GM10248 (cell line): ENCODE measurements at regions not wholly inside any gene's neighbourhood (a gene's known extent, or its start where the extent isn't known, plus 50 kb on each side); places are given as distances from the start of the nearest gene placed in this dataset.

Source experiments
- CTCF ChIA-PET: fragments of 300-600 bp; sonication (Branson Sonifier 250); formaldehyde crosslinking; extraction: SDS; loops from one replicate; lab custom pipeline; 2021; ENCODE audit warnings: antibody characterized with exemption; lab: Yijun Ruan, JAX
- POLR2A ChIA-PET: fragments of 350-650 bp; sonication (Branson Sonifier 250); formaldehyde crosslinking; extraction: SDS; loops from one replicate; lab custom pipeline; 2020; ENCODE audit warnings: antibody characterized with exemption; lab: Yijun Ruan, JAX
- DNase-seq: peaks from one replicate; pipeline ENCODE4 v3.0.0; 2012; ENCODE audit errors: extremely low spot score
- CTCF ChIP-seq: IDR thresholded peaks from 2 replicates; pipeline ENCODE4 v1.5.1; 2012; ENCODE audit warnings: mild to moderate bottlenecking, low read depth; ENCODE audit errors: extremely low read depth, missing control alignments, control extremely low read depth

GRCh38 chr11:70500076-70500847 is 101.9 kb downstream of the CTTN start:
- no peak for DNase-seq
- ChIA-PET POLR2A (no interaction called here), CTCF (no interaction called here)
- TF ChIP-seq CTCF = no peak

GRCh38 chr11:70501051-70501901 is 102.9 kb downstream of the CTTN start:
- no peak for DNase-seq
- no peak for TF ChIP-seq CTCF
- ChIA-PET POLR2A (no interaction called here), CTCF (interaction anchor here (1.4 kb wide), 1 partner anchor 11 kb away, joined by 3 read pairs; no protein-coding TSS in a partner anchor)

GRCh38 chr11:70501933-70502540 is 103.7 kb downstream of the CTTN start:
- CTCF ChIA-PET = interaction anchor here (1.4 kb wide), 1 partner anchor 12 kb away, joined by 3 read pairs; no protein-coding TSS in a partner anchor
- no peak for DNase-seq
- POLR2A ChIA-PET = no interaction called here
- TF ChIP-seq CTCF = no peak

- TF ChIP-seq CTCF = no peak
- POLR2A ChIA-PET = no interaction called here
- CTCF ChIA-PET = no interaction called here
- DNase-seq = no peak
Observed at GRCh38 chr11:70502677-70503467, 104.5 kb downstream of the CTTN start.

GRCh38 chr11:70503468-70504221 is 105.3 kb downstream of the CTTN start:
- no peak for TF ChIP-seq CTCF
- ChIA-PET POLR2A (no interaction called here), CTCF (no interaction called here)
- no peak for DNase-seq
